ENCODE measurements at regions not wholly inside any gene's neighbourhood (a gene's known extent, or its start where the extent isn't known, plus 50 kb on each side); places are given as distances from the start of the nearest gene placed in this dataset.

DNA sequence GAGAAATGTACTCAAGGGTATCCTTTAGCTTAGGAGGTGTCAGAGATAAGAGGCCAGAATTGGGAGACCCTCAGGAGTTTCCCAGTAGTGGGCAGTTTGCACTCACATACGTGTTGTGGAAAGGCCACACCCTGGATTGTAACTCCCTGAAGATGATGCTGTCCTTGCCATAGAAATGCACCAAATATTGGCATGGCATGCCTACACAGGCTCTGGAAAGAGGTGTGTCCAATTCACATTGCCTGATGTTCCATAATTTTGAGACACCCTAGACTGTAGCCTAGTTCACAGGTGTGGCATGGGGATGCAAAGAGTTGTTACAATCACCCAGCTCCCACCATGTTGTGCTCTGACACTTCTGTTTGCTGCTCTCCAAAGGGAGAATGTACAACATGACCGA, 271.9 kb downstream of the CCDC85A start:
- TF ChIP-seq, protein P1, sequence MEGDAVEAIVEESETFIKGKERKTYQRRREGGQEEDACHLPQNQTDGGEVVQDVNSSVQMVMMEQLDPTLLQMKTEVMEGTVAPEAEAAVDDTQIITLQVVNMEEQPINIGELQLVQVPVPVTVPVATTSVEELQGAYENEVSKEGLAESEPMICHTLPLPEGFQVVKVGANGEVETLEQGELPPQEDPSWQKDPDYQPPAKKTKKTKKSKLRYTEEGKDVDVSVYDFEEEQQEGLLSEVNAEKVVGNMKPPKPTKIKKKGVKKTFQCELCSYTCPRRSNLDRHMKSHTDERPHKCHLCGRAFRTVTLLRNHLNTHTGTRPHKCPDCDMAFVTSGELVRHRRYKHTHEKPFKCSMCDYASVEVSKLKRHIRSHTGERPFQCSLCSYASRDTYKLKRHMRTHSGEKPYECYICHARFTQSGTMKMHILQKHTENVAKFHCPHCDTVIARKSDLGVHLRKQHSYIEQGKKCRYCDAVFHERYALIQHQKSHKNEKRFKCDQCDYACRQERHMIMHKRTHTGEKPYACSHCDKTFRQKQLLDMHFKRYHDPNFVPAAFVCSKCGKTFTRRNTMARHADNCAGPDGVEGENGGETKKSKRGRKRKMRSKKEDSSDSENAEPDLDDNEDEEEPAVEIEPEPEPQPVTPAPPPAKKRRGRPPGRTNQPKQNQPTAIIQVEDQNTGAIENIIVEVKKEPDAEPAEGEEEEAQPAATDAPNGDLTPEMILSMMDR (IDR thresholded peaks at IDR 0.05; ENCODE audit: unreplicated experiment) = no peak
- no peak overlapping the region for H3K4me3 Mint-ChIP-seq
- no peaks in the 10 kb centered on the region for H3K27me3 Mint-ChIP-seq (ENCODE audit: low read depth)
- no peak for DNase-seq (ENCODE audit: low spot score in 2 of 2, unreplicated experiment in 2 of 2)
- no peak overlapping the region for H3K27ac Mint-ChIP-seq
- H3K9me3 Mint-ChIP-seq = peaks cover 7% of the 10 kb centered on the region
- H3K4me1 Mint-ChIP-seq = peaks cover 4% of the 10 kb centered on the region
- H3K36me3 Mint-ChIP-seq = no peaks in the 10 kb centered on the region

DNA sequence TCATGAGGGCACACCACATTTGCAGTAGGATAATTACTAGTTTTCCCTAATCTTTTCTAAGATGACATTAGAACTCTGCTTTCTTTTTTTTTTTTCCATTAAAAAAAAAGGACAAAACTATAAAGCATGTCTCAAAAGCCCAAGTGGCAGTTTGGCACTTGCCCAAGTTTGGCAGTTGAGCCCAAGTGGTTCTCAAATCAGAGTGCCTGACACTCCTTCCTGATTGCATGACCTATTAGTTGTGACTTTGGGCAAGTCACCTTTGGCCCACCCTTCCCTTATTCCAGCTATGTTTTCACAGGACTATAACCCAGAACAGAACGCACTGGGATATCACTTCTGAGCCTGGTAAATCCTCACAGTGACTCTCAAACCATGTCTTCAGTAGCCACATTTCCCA, 273.0 kb downstream of the CCDC85A start:
- no peak overlapping the region for H3K4me3 Mint-ChIP-seq
- DNase-seq (ENCODE audit: low spot score in 2 of 2, unreplicated experiment in 2 of 2) = no peak
- TF ChIP-seq, protein P1 (IDR thresholded peaks at IDR 0.05; ENCODE audit: unreplicated experiment) = no peak
- H3K36me3 Mint-ChIP-seq = no peaks in the 10 kb centered on the region
- H3K27me3 Mint-ChIP-seq (ENCODE audit: low read depth) = no peaks in the 10 kb centered on the region
- H3K27ac Mint-ChIP-seq = no peak overlapping the region
- peaks cover 4% of the 10 kb centered on the region for H3K4me1 Mint-ChIP-seq
- peaks cover 3% of the 10 kb centered on the region for H3K9me3 Mint-ChIP-seq

DNA sequence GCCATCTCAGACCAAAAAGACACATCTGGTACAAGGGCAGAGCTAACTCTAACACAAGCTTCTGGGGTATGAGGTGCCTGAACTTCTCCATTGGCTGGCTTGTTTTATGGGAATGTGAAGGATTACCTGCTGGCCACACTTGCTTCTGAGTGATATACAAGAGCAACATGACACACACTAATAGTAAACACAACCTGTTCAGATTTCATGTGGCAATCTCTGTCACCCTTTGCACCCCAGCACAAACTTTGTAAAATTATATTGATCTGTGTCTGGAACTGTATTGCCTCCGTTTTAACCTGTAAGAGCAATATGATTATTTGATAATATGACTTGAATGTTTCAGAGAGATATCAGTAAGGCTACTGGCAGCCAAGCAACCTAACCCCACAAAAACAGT, 276.7 kb downstream of the CCDC85A start:
- H3K4me1 Mint-ChIP-seq = peaks cover 4% of the 10 kb centered on the region
- no peak overlapping the region for H3K27ac Mint-ChIP-seq
- H3K27me3 Mint-ChIP-seq (ENCODE audit: low read depth) = peaks cover 2% of the 10 kb centered on the region
- DNase-seq (ENCODE audit: low spot score in 2 of 2, unreplicated experiment in 2 of 2) = no peak
- no peak overlapping the region for H3K4me3 Mint-ChIP-seq
- H3K9me3 Mint-ChIP-seq = peaks cover 4% of the 10 kb centered on the region
- H3K36me3 Mint-ChIP-seq = no peaks in the 10 kb centered on the region
- TF ChIP-seq, protein P1 (IDR thresholded peaks at IDR 0.05; ENCODE audit: unreplicated experiment) = no peak

DNA sequence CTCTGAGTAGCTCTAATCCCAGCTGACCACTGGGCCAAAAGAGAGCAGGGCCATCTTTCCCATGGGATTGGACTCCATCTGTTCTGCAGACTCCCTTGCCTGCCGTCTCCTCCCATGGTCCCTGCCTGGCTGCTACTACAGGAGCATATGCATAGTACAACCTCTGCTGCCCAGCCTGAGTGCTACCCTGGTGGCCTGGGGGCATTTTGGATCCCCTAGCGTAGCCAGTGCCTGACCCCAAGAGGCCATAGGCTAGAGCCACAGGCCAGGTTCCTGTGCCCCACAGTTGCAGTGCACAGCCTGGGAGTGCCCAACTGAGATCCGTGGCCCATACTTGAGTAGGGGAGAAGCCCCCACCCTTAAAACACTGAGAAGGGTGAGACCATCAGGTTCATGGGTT, 280.3 kb downstream of the CCDC85A start:
- H3K36me3 Mint-ChIP-seq = no peaks in the 10 kb centered on the region

DNA sequence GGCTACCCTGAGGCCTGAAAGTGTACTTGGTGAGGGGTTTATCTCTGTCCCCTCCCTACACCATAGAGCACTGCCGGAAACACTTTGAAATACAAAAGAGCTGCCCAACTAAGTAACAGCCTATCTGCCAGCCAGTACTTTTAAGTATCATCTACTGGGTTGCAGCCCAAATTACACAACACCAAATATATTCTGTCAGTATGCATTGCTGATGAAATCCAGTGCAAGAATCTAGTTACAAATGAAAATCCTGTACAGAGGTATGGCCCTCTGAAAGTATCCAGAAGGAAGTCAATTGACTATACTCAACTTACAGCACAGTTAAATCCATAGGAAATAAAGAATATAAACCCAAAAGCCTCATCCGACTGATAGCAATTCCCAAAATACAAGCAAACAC, 280.8 kb downstream of the CCDC85A start:
- peaks cover 6% of the 10 kb centered on the region for H3K27me3 Mint-ChIP-seq (ENCODE audit: low read depth)
- no peak overlapping the region for H3K4me3 Mint-ChIP-seq
- peaks cover 4% of the 10 kb centered on the region for H3K9me3 Mint-ChIP-seq
- no peaks in the 10 kb centered on the region for H3K36me3 Mint-ChIP-seq
- H3K27ac Mint-ChIP-seq = no peak overlapping the region
- no peak for DNase-seq (ENCODE audit: low spot score in 2 of 2, unreplicated experiment in 2 of 2)
- H3K4me1 Mint-ChIP-seq = no peaks in the 10 kb centered on the region
- TF ChIP-seq, protein P1 (IDR thresholded peaks at IDR 0.05; ENCODE audit: unreplicated experiment) = no peak

More for the DNA sequence above, 280.3 kb downstream of the CCDC85A start:
- Mint-ChIP-seq H3K27me3 (ENCODE audit: low read depth) (peaks cover 3% of the 10 kb centered on the region), H3K4me1 (no peaks in the 10 kb centered on the region), H3K27ac (no peak overlapping the region), H3K9me3 (peaks cover 4% of the 10 kb centered on the region), H3K4me3 (no peak overlapping the region)
- TF ChIP-seq, protein P1 (IDR thresholded peaks at IDR 0.05; ENCODE audit: unreplicated experiment) = no peak
- DNase-seq (ENCODE audit: low spot score in 2 of 2, unreplicated experiment in 2 of 2) = no peak

DNA sequence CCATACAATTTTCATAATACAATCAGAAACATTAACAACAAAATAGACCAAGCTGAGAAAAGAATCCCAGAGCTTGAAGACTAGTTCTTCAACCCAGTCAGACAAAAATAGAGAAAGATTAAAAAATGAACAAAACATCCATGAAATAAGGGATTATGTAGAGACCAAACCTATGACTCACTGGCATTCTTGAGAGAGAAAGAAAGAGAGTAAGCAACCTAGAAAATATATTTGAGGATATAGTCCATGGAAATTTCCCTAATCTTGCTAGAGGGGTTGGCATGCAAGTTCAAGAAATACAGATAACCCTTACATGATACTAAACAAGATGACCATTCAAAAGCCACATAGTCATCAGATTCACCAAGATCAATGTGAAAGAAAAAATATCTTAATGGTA, 281.7 kb downstream of the CCDC85A start:
- Mint-ChIP-seq H3K4me1 (no peaks in the 10 kb centered on the region), H3K27me3 (ENCODE audit: low read depth) (peaks cover 6% of the 10 kb centered on the region), H3K9me3 (peaks cover 4% of the 10 kb centered on the region), H3K4me3 (no peak overlapping the region), H3K36me3 (no peaks in the 10 kb centered on the region), H3K27ac (no peak overlapping the region)
- TF ChIP-seq, protein P1 (IDR thresholded peaks at IDR 0.05; ENCODE audit: unreplicated experiment) = no peak
- no peak for DNase-seq (ENCODE audit: low spot score in 2 of 2, unreplicated experiment in 2 of 2)
